HL-60 (cell line): ENCODE measurements at regions not wholly inside any gene's neighbourhood (a gene's known extent, or its start where the extent isn't known, plus 50 kb on each side); places are given as distances from the start of the nearest gene placed in this dataset.

ENCODE experiments used
- CTCF ChIP-seq: IDR thresholded peaks from one replicate; pipeline ENCODE4 v1.5.1; 2011; ENCODE audit warnings: low read length, control low read depth, inconsistent platforms; ENCODE audit not compliant: insufficient read depth
- POLR2AphosphoS5 ChIP-seq: IDR thresholded peaks from 2 replicates; pipeline ENCODE4 v1.6.1; 2012; ENCODE audit warnings: low read depth
- REST ChIP-seq: IDR thresholded peaks from 2 replicates; pipeline ENCODE4 v1.6.1; 2012; ENCODE audit warnings: low read depth; ENCODE audit not compliant: insufficient replicate concordance
- SPI1 ChIP-seq: IDR thresholded peaks from 2 replicates; pipeline ENCODE4 v1.6.1; 2012; ENCODE audit warnings: low read depth, mild to moderate bottlenecking, borderline replicate concordance

GRCh38 chr3:115239717-115240116 lies 92.6 kb upstream of the ZBTB20 start:
- TF ChIP-seq SPI1 (no peak), CTCF (no peak), POLR2AphosphoS5 (no peak), REST (no peak)
